PC-9 (cell line): ENCODE measurements at regions not wholly inside any gene's neighbourhood (a gene's known extent, or its start where the extent isn't known, plus 50 kb on each side); places are given as distances from the start of the nearest gene placed in this dataset.

ENCODE experiments used
- BruUV-seq: library from RNA; stranded (reverse); fragments of 400-500 nt; replicated peaks from 2 replicates; lab custom pipeline; 2021; lab: Mats Ljungman, UMichigan
- CTCF ChIA-PET: fragments of 300-600 bp; sonication (Branson Sonifier 250); formaldehyde crosslinking; loops from one replicate; lab custom pipeline; 2022; ENCODE audit warnings: antibody characterized with exemption; lab: Charles Lee
- POLR2A ChIA-PET: fragments of 300-600 bp; sonication (Branson Sonifier 250); formaldehyde crosslinking; loops from one replicate; lab custom pipeline; 2022; ENCODE audit warnings: antibody characterized with exemption; ENCODE audit not compliant: unreplicated experiment; lab: Charles Lee
- DNase-seq, 2 experiments: peaks; one replicate each; pipeline versions ENCODE4 v3.0.0 to v3.0.0-alpha.2; 2015 to 2022; ENCODE audit warnings: mixed read lengths in 1 of 2
- H2AFZ ChIP-seq: fragments of 200-600 bp; sonication (generic); 2 replicates; pipeline ENCODE4 v1.8.1; 2017; ENCODE audit warnings: antibody characterized with exemption
- H3F3A ChIP-seq: fragments of 200-600 bp; sonication (generic); 2 replicates; pipeline ENCODE4 v1.8.1; 2017; ENCODE audit warnings: antibody characterized with exemption, mild to moderate bottlenecking, low read depth; ENCODE audit not compliant: insufficient read depth
- H3K27ac ChIP-seq: fragments of 200-600 bp; sonication (generic); 2 replicates; pipeline ENCODE4 v1.6.1; 2016; ENCODE audit warnings: mixed run types
- H3K27me3 ChIP-seq: fragments of 200-600 bp; sonication (generic); 2 replicates; pipeline ENCODE4 v1.6.1; 2016; ENCODE audit warnings: low read depth, mixed run types; ENCODE audit not compliant: insufficient read depth
- H3K36me3 ChIP-seq: fragments of 200-600 bp; sonication (generic); 2 replicates; pipeline ENCODE4 v1.6.1; 2016; ENCODE audit warnings: low read depth, mixed run types
- H3K4me1 ChIP-seq: fragments of 200-600 bp; sonication (generic); replicated peaks from 2 replicates; pipeline ENCODE4 v1.6.1; 2016; ENCODE audit warnings: mixed run types; ENCODE audit not compliant: insufficient read depth
- H3K4me2 ChIP-seq: fragments of 200-600 bp; sonication (generic); 2 replicates; pipeline ENCODE4 v1.6.1; 2017; ENCODE audit warnings: mixed run types
- H3K4me3 ChIP-seq: fragments of 200-600 bp; sonication (generic); 2 replicates; pipeline ENCODE4 v1.6.1; 2016; ENCODE audit warnings: mixed run types
- H3K79me2 ChIP-seq: fragments of 200-600 bp; sonication (generic); 2 replicates; pipeline ENCODE4 v1.6.1; 2017; ENCODE audit warnings: low read depth, mixed run types
- H3K9me2 ChIP-seq: fragments of 200-600 bp; sonication (generic); 2 replicates; pipeline ENCODE4 v1.8.1; 2017; ENCODE audit warnings: mild to moderate bottlenecking; ENCODE audit not compliant: insufficient read depth
- H3K9me3 ChIP-seq: fragments of 200-600 bp; sonication (generic); 2 replicates; pipeline ENCODE4 v1.8.1; 2016; ENCODE audit warnings: low read depth; ENCODE audit not compliant: insufficient read depth
- H4K20me1 ChIP-seq: fragments of 200-600 bp; sonication (generic); 2 replicates; pipeline ENCODE4 v1.8.1; 2017; ENCODE audit not compliant: insufficient read depth
- CTCF ChIP-seq: fragments of 200-600 bp; sonication (generic); conservative IDR thresholded peaks from 2 replicates; pipeline ENCODE4 v1.6.1; 2017; ENCODE audit warnings: mixed run types, antibody characterized with exemption, mild to moderate bottlenecking, moderate library complexity
- EZH2 ChIP-seq: fragments of 200-600 bp; sonication (generic); IDR thresholded peaks from 2 replicates; pipeline ENCODE4 v1.8.0; 2017; ENCODE audit warnings: antibody characterized with exemption, low read depth
- intact Hi-C: fragments of 100-400 bp; cut with micrococcal nuclease; formaldehyde crosslinking; loops from one replicate; pipeline ENCODE4 v1.10.0; 2022; ENCODE audit not compliant: unreplicated experiment

DNA sequence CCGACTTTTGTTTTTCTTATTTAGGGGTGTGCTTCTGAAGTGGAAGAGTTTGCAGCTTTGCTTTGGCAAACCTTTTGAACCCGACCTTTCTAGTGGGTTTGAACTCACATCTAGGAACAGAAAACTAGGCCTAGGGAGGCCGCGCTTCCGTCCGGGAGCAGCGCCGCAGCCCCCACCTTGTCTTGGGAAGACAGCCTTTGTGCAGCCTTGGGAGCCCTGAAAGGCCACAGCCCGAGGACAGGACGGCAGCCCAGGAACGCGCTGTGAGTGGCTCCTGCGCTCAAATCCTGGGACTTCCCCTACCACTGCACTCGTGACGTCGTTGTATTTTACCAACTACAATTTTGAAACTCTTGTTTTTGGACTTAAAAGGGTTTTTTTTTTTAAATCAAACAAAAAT is 53.7 kb upstream of the ZNF267 start:
- Histone ChIP-seq H3K4me3 (no peak overlapping the region), H3K9me2 (no peaks in the 10 kb centered on the region; the same call in 1 of the 2 replicates), H3K4me1 (no peaks in the 10 kb centered on the region), H4K20me1 (no peaks in the 10 kb centered on the region), H3F3A (no peaks in the 10 kb centered on the region), H3K36me3 (no peaks in the 10 kb centered on the region), H3K4me2 (no peak overlapping the region), H3K27ac (no peak overlapping the region), H3K27me3 (peaks cover 70% of the 10 kb centered on the region), H2AFZ (no peak overlapping the region), H3K79me2 (no peaks in the 10 kb centered on the region), H3K9me3 (no peaks in the 10 kb centered on the region)
- CTCF ChIA-PET: no interaction called here
- intact Hi-C loops: no loop called here
- no peak for DNase-seq
- TF ChIP-seq CTCF (no peak), EZH2 (no peak)
- no TSS peak for BruUV-seq
- POLR2A ChIA-PET: no interaction called here
